OCI-LY3 (cell line): ENCODE measurements at regions not wholly inside any gene's neighbourhood (a gene's known extent, or its start where the extent isn't known, plus 50 kb on each side); places are given as distances from the start of the nearest gene placed in this dataset.

Experiments used
- EZH2phosphoT487 ChIP-seq: fragments of 200-600 bp; shearing (Covaris generic); IDR thresholded peaks from 2 replicates; pipeline ENCODE4 v1.6.1; 2018; ENCODE audit warnings: antibody characterized with exemption, mixed run types, low read depth
- TF ChIP-seq, protein P1 (sequence below): fragments of 200-600, 300-600 bp; sonication (generic); IDR thresholded peaks from 2 replicates; pipeline ENCODE4 v1.5.1; 2014; ENCODE audit warnings: antibody characterized with exemption, low read length, low read depth

GRCh38 chr12:88684170-88684569 is 103.9 kb upstream of the KITLG start:
- TF ChIP-seq, protein P1, sequence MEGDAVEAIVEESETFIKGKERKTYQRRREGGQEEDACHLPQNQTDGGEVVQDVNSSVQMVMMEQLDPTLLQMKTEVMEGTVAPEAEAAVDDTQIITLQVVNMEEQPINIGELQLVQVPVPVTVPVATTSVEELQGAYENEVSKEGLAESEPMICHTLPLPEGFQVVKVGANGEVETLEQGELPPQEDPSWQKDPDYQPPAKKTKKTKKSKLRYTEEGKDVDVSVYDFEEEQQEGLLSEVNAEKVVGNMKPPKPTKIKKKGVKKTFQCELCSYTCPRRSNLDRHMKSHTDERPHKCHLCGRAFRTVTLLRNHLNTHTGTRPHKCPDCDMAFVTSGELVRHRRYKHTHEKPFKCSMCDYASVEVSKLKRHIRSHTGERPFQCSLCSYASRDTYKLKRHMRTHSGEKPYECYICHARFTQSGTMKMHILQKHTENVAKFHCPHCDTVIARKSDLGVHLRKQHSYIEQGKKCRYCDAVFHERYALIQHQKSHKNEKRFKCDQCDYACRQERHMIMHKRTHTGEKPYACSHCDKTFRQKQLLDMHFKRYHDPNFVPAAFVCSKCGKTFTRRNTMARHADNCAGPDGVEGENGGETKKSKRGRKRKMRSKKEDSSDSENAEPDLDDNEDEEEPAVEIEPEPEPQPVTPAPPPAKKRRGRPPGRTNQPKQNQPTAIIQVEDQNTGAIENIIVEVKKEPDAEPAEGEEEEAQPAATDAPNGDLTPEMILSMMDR, result no peak
- TF ChIP-seq EZH2phosphoT487, result no peak
